ENCODE measurements at regions not wholly inside any gene's neighbourhood (a gene's known extent, or its start where the extent isn't known, plus 50 kb on each side); places are given as distances from the start of the nearest gene placed in this dataset.

- DNase-seq (peak in 1 of 3 donors; percentile 18), ATAC-seq (ENCODE audit: insufficient read depth, low FRiP score) (no peak)
- no peak for TF ChIP-seq CTCF (IDR thresholded peaks at IDR 0.05; ENCODE audit: control extremely low read depth, extremely low read depth)
- no peaks in the 10 kb centered on the region for H3K27me3 ChIP-seq (ENCODE audit: control insufficient read depth in 3 of 3, insufficient read depth in 3 of 3, low read length in 2 of 3)
- no peak overlapping the region for H3K27ac ChIP-seq (ENCODE audit: low read depth in 1 of 2, low read length in 1 of 2)
- H3K9ac ChIP-seq (ENCODE audit: insufficient read depth in 1 of 2, low read length in 2 of 2): no peak overlapping the region
- H3K36me3 ChIP-seq (ENCODE audit: control insufficient read depth in 4 of 4, insufficient read depth in 4 of 4, low read length in 4 of 4): no peaks in the 10 kb centered on the region
- peaks cover 0 to 2% (median 0%) of the 10 kb centered on the region in 5 donors for H3K4me1 ChIP-seq (ENCODE audit: control insufficient read depth in 5 of 5, insufficient read depth in 5 of 5, low read length in 5 of 5)
- H3K9me3 ChIP-seq (ENCODE audit: control insufficient read depth in 4 of 4, insufficient read depth in 3 of 4, low read length in 3 of 4): peaks cover 0 to 2% (median 0%) of the 10 kb centered on the region in 4 donors
- WGBS, 2 donors: 89 to 96% methylated on average over 9 of the region's 9 CpGs
- no peak overlapping the region for H3K4me3 ChIP-seq
Observed at GRCh38 chr5:158388021-158388420, 529.1 kb upstream of the CLINT1 start.

GRCh38 chr5:158387499-158387898 lies 528.6 kb upstream of the CLINT1 start:
- Histone ChIP-seq H3K27me3 (ENCODE audit: control insufficient read depth in 3 of 3, insufficient read depth in 3 of 3, low read length in 2 of 3) (no peaks in the 10 kb centered on the region), H3K27ac (ENCODE audit: low read depth in 1 of 2, low read length in 1 of 2) (no peak overlapping the region), H3K4me1 (ENCODE audit: control insufficient read depth in 5 of 5, insufficient read depth in 5 of 5, low read length in 5 of 5) (peaks cover 0 to 2% (median 0%) of the 10 kb centered on the region in 5 donors), H3K4me3 (no peak overlapping the region), H3K9me3 (ENCODE audit: control insufficient read depth in 4 of 4, insufficient read depth in 3 of 4, low read length in 3 of 4) (peaks cover 0 to 2% (median 0%) of the 10 kb centered on the region in 4 donors), H3K36me3 (ENCODE audit: control insufficient read depth in 4 of 4, insufficient read depth in 4 of 4, low read length in 4 of 4) (no peaks in the 10 kb centered on the region), H3K9ac (ENCODE audit: insufficient read depth in 1 of 2, low read length in 2 of 2) (no peak overlapping the region)
- TF ChIP-seq CTCF (IDR thresholded peaks at IDR 0.05; ENCODE audit: control extremely low read depth, extremely low read depth): no peak
- no peak for DNase-seq
- 70 to 73% methylated on average over 1 of the region's 1 CpG for WGBS, 2 donors
- ATAC-seq (ENCODE audit: insufficient read depth, low FRiP score): no peak

- H3K9ac ChIP-seq (ENCODE audit: insufficient read depth in 1 of 2, low read length in 2 of 2): no peak overlapping the region
- no peak for TF ChIP-seq CTCF (IDR thresholded peaks at IDR 0.05; ENCODE audit: control extremely low read depth, extremely low read depth)
- no peak for ATAC-seq (ENCODE audit: insufficient read depth, low FRiP score)
- no peak overlapping the region for H3K27ac ChIP-seq (ENCODE audit: low read depth in 1 of 2, low read length in 1 of 2)
- 89 to 90% methylated on average over 3 of the region's 3 CpGs for WGBS, 2 donors
- no peaks in the 10 kb centered on the region for H3K27me3 ChIP-seq (ENCODE audit: control insufficient read depth in 3 of 3, insufficient read depth in 3 of 3, low read length in 2 of 3)
- no peak for DNase-seq
- H3K9me3 ChIP-seq (ENCODE audit: control insufficient read depth in 4 of 4, insufficient read depth in 3 of 4, low read length in 3 of 4): peaks cover 0 to 2% (median 0%) of the 10 kb centered on the region in 4 donors
- H3K36me3 ChIP-seq (ENCODE audit: control insufficient read depth in 4 of 4, insufficient read depth in 4 of 4, low read length in 4 of 4): no peaks in the 10 kb centered on the region
- H3K4me1 ChIP-seq (ENCODE audit: control insufficient read depth in 5 of 5, insufficient read depth in 5 of 5, low read length in 5 of 5): peaks cover 0 to 3% (median 0%) of the 10 kb centered on the region in 5 donors
- no peak overlapping the region for H3K4me3 ChIP-seq
Observed at GRCh38 chr5:158385982-158386381, 527.0 kb upstream of the CLINT1 start.

All from lung (tissue), 11 donors.